ENCODE measurements at regions not wholly inside any gene's neighbourhood (a gene's known extent, or its start where the extent isn't known, plus 50 kb on each side); places are given as distances from the start of the nearest gene placed in this dataset.

DNA sequence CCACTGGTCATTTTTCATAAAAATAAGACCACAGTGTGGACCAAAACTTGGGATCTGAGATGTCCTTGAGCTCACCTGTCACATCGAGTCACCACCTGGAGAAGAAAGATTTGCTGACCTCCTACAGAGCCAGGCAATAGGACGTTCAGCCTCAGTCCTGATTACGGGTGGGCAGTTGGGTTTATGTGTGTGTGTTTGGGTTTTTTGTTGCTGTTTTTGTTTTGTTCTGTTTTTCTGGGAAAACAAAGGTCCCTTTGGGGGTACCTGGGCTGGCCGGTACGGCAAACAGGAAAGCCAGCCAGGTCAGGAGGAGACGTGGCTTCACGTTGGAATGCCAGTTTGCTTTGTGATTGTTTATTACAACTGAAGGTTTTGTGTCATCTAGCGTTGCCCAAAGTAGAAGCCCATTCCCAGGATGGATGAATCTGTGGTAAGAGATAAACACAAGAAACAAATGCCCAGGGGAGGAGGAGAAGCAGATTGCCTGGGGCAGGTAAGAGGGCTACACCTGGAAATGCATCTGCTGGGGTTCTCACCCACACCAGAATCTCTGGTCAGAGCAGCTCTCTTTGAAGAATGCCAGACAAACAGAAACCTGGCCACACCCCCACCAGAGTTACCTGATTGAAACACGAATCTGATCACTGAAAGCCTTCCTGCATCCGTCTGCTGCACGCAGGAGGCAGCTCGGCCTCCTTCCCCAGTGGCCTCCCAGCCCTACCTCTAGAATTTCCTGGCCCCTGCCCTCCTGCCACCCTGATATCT lies 100.1 kb upstream of the DIO3 start:
- TF ChIP-seq, protein P1, sequence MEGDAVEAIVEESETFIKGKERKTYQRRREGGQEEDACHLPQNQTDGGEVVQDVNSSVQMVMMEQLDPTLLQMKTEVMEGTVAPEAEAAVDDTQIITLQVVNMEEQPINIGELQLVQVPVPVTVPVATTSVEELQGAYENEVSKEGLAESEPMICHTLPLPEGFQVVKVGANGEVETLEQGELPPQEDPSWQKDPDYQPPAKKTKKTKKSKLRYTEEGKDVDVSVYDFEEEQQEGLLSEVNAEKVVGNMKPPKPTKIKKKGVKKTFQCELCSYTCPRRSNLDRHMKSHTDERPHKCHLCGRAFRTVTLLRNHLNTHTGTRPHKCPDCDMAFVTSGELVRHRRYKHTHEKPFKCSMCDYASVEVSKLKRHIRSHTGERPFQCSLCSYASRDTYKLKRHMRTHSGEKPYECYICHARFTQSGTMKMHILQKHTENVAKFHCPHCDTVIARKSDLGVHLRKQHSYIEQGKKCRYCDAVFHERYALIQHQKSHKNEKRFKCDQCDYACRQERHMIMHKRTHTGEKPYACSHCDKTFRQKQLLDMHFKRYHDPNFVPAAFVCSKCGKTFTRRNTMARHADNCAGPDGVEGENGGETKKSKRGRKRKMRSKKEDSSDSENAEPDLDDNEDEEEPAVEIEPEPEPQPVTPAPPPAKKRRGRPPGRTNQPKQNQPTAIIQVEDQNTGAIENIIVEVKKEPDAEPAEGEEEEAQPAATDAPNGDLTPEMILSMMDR (IDR thresholded peaks at IDR 0.05): no peak
- TF ChIP-seq POLR2AphosphoS5 (IDR thresholded peaks at IDR 0.05): no peak

Data from prostate gland (tissue), 2 donors.